Islet precursor cell (in vitro differentiated cells): ENCODE measurements at regions not wholly inside any gene's neighbourhood (a gene's known extent, or its start where the extent isn't known, plus 50 kb on each side); places are given as distances from the start of the nearest gene placed in this dataset.

Experiments
- DNase-seq: peaks from one replicate; pipeline ENCODE4 v3.0.0-alpha.2; 2018

- no peak for DNase-seq
Measured at GRCh38 chr7:16045296-16045695, 358.8 kb upstream of the MEOX2 start.

- no peak for DNase-seq
Measured at GRCh38 chr7:16044645-16045044, 358.2 kb upstream of the MEOX2 start.

GRCh38 chr7:16040346-16040745 is 353.9 kb upstream of the MEOX2 start:
- DNase-seq, result no peak

GRCh38 chr7:16038906-16039305 is 352.4 kb upstream of the MEOX2 start:
- DNase-seq, result no peak

GRCh38 chr7:16035392-16035791 is 348.9 kb upstream of the MEOX2 start:
- DNase-seq, result no peak

- no peak for DNase-seq
Measured at GRCh38 chr7:16034866-16035265, 348.4 kb upstream of the MEOX2 start.

GRCh38 chr7:16034353-16034752 is 347.9 kb upstream of the MEOX2 start:
- DNase-seq, result no peak

GRCh38 chr7:16033233-16033632 is 346.8 kb upstream of the MEOX2 start:
- DNase-seq, result no peak

- no peak for DNase-seq
Measured at GRCh38 chr7:16028636-16029035, 342.2 kb upstream of the MEOX2 start.

- no peak for DNase-seq
Measured at GRCh38 chr7:16028103-16028502, 341.6 kb upstream of the MEOX2 start.

GRCh38 chr7:16027396-16027795 is 340.9 kb upstream of the MEOX2 start:
- DNase-seq, result no peak

GRCh38 chr7:16026253-16027020 is 340.0 kb upstream of the MEOX2 start:
- no peak for DNase-seq

GRCh38 chr7:16025696-16026095 is 339.2 kb upstream of the MEOX2 start:
- no peak for DNase-seq

- DNase-seq, result no peak
Measured at GRCh38 chr7:16023503-16023902, 337.0 kb upstream of the MEOX2 start.

- no peak for DNase-seq
Measured at GRCh38 chr7:16023046-16023445, 336.6 kb upstream of the MEOX2 start.

- no peak for DNase-seq
Measured at GRCh38 chr7:16021851-16022250, 335.4 kb upstream of the MEOX2 start.

- no peak for DNase-seq
Measured at GRCh38 chr7:16015981-16016380, 329.5 kb upstream of the MEOX2 start.

GRCh38 chr7:16014031-16014430 is 327.5 kb upstream of the MEOX2 start:
- no peak for DNase-seq

- no peak for DNase-seq
Measured at GRCh38 chr7:16007911-16008310, 321.4 kb upstream of the MEOX2 start.

- no peak for DNase-seq
Measured at GRCh38 chr7:16004702-16005101, 318.2 kb upstream of the MEOX2 start.

- DNase-seq, result no peak
Measured at GRCh38 chr7:16001477-16001876, 315.0 kb upstream of the MEOX2 start.

- DNase-seq, result no peak
Measured at GRCh38 chr7:15998617-15999016, 312.1 kb upstream of the MEOX2 start.

GRCh38 chr7:15995027-15995426 is 308.5 kb upstream of the MEOX2 start:
- no peak for DNase-seq

GRCh38 chr7:15989194-15989593 is 302.7 kb upstream of the MEOX2 start:
- no peak for DNase-seq
